Nephron (organoid): ENCODE measurements at regions not wholly inside any gene's neighbourhood (a gene's known extent, or its start where the extent isn't known, plus 50 kb on each side); places are given as distances from the start of the nearest gene placed in this dataset.

Experiments used
- H3K27ac Mint-ChIP-seq, 3 experiments: 2 replicates each; pipeline ENCODE4 v1.8.0; 2020; ENCODE audit warnings: mixed read lengths in 3 of 3, mild to moderate bottlenecking in 2 of 3, moderate library complexity in 1 of 3
- H3K27me3 Mint-ChIP-seq: 2 replicates; pipeline ENCODE4 v1.8.0; 2021; ENCODE audit warnings: low read depth, mild to moderate bottlenecking, moderate library complexity, mixed read lengths
- H3K36me3 Mint-ChIP-seq: 2 replicates; pipeline ENCODE4 v1.8.0; 2020; ENCODE audit warnings: low read depth, mixed read lengths
- H3K4me1 Mint-ChIP-seq: 2 replicates; pipeline ENCODE4 v1.8.0; 2020; ENCODE audit warnings: mixed read lengths
- H3K4me3 Mint-ChIP-seq, 3 experiments: 2 replicates each; pipeline ENCODE4 v1.8.0; 2020; ENCODE audit warnings: mild to moderate bottlenecking in 3 of 3, mixed read lengths in 3 of 3, moderate library complexity in 2 of 3
- H3K9me3 Mint-ChIP-seq: 2 replicates; pipeline ENCODE4 v1.8.0; 2020; ENCODE audit warnings: mixed read lengths
- TF ChIP-seq, protein P1 (sequence below), 3 experiments: fragments of 200-600 bp; sonication (generic); IDR thresholded peaks; one replicate each; pipeline ENCODE4 v1.5.0; 2021; ENCODE audit warnings: antibody characterized with exemption in 3 of 3; ENCODE audit not compliant: unreplicated experiment in 3 of 3

DNA sequence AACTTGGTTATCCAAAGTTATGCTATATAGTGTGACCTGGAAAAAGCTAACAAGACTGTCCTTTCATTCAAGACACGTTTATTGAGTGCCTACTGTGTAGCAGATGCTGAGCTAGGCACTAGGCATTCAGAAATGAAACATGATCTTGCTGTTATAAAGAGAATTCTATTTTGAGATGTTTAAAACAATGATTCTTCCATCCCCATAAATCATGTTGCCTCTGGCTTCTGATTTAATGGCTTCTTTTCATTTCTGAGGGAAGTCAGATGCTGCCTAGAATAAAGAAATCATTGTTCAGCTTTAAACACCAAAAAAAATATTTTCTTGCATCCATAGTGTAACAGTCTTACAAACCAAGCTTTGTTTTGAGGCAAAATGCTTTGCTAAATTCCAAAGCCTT, 620.9 kb upstream of the UBE2E2 start:
- Mint-ChIP-seq H3K4me1 (peaks cover 9% of the 10 kb centered on the region), H3K9me3 (peaks cover 3% of the 10 kb centered on the region), H3K27ac (peak overlapping the region in 1 of 3 experiments; percentile 12), H3K36me3 (no peaks in the 10 kb centered on the region), H3K4me3 (no peak overlapping the region), H3K27me3 (peaks cover 9% of the 10 kb centered on the region)
- TF ChIP-seq, protein P1, sequence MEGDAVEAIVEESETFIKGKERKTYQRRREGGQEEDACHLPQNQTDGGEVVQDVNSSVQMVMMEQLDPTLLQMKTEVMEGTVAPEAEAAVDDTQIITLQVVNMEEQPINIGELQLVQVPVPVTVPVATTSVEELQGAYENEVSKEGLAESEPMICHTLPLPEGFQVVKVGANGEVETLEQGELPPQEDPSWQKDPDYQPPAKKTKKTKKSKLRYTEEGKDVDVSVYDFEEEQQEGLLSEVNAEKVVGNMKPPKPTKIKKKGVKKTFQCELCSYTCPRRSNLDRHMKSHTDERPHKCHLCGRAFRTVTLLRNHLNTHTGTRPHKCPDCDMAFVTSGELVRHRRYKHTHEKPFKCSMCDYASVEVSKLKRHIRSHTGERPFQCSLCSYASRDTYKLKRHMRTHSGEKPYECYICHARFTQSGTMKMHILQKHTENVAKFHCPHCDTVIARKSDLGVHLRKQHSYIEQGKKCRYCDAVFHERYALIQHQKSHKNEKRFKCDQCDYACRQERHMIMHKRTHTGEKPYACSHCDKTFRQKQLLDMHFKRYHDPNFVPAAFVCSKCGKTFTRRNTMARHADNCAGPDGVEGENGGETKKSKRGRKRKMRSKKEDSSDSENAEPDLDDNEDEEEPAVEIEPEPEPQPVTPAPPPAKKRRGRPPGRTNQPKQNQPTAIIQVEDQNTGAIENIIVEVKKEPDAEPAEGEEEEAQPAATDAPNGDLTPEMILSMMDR (IDR thresholded peaks at IDR 0.05; ENCODE audit: unreplicated experiment in 3 of 3) = no peak

DNA sequence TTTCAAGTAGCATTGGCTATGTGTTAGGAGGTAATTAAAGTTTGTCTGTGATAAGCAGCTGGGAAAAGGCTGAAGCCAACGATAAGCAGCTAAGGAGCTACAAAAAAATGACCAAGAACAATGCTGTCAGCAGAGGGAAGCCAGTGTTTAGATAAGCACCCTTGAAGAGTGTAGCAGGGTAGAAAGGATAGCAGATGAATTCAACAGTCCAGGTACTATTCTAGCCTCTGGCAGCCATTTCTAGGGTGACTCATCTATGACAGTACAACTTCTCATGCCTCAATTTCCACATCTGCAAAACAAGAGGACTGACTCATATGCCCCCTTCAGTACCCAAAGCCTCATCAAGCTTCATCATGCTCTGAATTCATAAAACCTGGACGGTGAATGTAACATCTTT, 617.6 kb upstream of the UBE2E2 start:
- Mint-ChIP-seq H3K4me3 (no peak overlapping the region), H3K9me3 (peaks cover 3% of the 10 kb centered on the region), H3K27me3 (peaks cover 9% of the 10 kb centered on the region), H3K36me3 (no peaks in the 10 kb centered on the region), H3K4me1 (peaks cover 9% of the 10 kb centered on the region), H3K27ac (no peak overlapping the region)
- TF ChIP-seq, protein P1 (IDR thresholded peaks at IDR 0.05; ENCODE audit: unreplicated experiment in 3 of 3) = no peak

- H3K4me1 Mint-ChIP-seq = peaks cover 9% of the 10 kb centered on the region
- no peak overlapping the region for H3K4me3 Mint-ChIP-seq
- peaks cover 3% of the 10 kb centered on the region for H3K9me3 Mint-ChIP-seq
- H3K36me3 Mint-ChIP-seq = no peaks in the 10 kb centered on the region
- no peak overlapping the region for H3K27ac Mint-ChIP-seq
- TF ChIP-seq, protein P1 (IDR thresholded peaks at IDR 0.05; ENCODE audit: unreplicated experiment in 3 of 3) = no peak
- H3K27me3 Mint-ChIP-seq = peaks cover 9% of the 10 kb centered on the region
Observed at GRCh38 chr3:22585911-22586310, 617.2 kb upstream of the UBE2E2 start.

DNA sequence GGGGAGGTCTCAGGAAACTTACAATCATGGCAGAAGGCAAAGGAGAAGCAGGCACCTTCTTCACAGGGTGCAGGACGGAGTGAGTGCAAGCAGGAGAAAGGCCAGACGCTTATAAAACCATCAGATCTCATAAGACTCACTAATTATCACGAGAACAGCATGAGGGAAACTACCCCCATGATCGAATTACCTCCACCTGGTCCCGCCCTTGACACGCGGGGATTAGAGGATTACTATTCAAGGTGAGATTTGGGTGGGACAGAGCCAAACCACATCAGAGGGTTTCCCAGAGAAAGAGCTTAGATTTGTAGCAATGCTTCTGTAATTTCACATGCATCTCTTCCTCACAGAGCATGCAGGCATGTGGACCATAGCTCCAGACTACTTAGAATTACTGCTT, 615.7 kb upstream of the UBE2E2 start:
- Mint-ChIP-seq H3K27me3 (peaks cover 9% of the 10 kb centered on the region), H3K4me1 (peaks cover 9% of the 10 kb centered on the region), H3K9me3 (peaks cover 3% of the 10 kb centered on the region), H3K27ac (no peak overlapping the region), H3K36me3 (no peaks in the 10 kb centered on the region), H3K4me3 (no peak overlapping the region)
- TF ChIP-seq, protein P1 (IDR thresholded peaks at IDR 0.05; ENCODE audit: unreplicated experiment in 3 of 3) = no peak

DNA sequence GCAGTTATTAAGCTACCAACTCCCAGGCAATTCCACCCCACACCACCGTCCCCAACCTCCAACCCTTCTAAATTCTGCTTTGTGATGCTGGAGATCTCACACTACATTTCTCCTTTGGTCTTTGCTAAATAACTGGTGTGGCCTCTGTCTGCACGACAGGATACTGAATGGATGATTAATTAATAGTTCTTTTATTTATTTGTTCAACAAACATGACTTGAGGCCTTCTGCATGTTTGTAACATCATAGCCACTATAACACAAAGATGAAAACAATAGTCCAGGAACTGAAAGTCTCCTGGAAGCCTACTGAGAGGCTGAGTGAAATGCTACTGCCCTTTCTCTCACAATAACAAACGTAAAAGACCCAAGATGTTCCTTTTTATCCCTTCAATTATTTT, 609.5 kb upstream of the UBE2E2 start:
- TF ChIP-seq, protein P1 (IDR thresholded peaks at IDR 0.05; ENCODE audit: unreplicated experiment in 3 of 3) = no peak
- H3K36me3 Mint-ChIP-seq = no peaks in the 10 kb centered on the region
- no peak overlapping the region for H3K27ac Mint-ChIP-seq
- H3K4me1 Mint-ChIP-seq = no peaks in the 10 kb centered on the region
- peaks cover 14% of the 10 kb centered on the region for H3K9me3 Mint-ChIP-seq
- H3K27me3 Mint-ChIP-seq = no peaks in the 10 kb centered on the region
- no peak overlapping the region for H3K4me3 Mint-ChIP-seq

- no peaks in the 10 kb centered on the region for H3K27me3 Mint-ChIP-seq
- H3K4me1 Mint-ChIP-seq = no peaks in the 10 kb centered on the region
- TF ChIP-seq, protein P1 (IDR thresholded peaks at IDR 0.05; ENCODE audit: unreplicated experiment in 3 of 3) = no peak
- H3K9me3 Mint-ChIP-seq = peaks cover 14% of the 10 kb centered on the region
- no peak overlapping the region for H3K4me3 Mint-ChIP-seq
- no peak overlapping the region for H3K27ac Mint-ChIP-seq
- H3K36me3 Mint-ChIP-seq = no peaks in the 10 kb centered on the region
Observed at GRCh38 chr3:22594990-22595389, 608.1 kb upstream of the UBE2E2 start.
